Lower lobe of right lung (tissue), 2 donors: ENCODE measurements at regions not wholly inside any gene's neighbourhood (a gene's known extent, or its start where the extent isn't known, plus 50 kb on each side); places are given as distances from the start of the nearest gene placed in this dataset.
"Not testable (repeated sequence)": the region's sequence is repeated elsewhere in the genome, so short reads cannot be mapped to it uniquely, and the experiment has no call there.

Experiments used
- ATAC-seq, 2 donors: fragments of 200-7000 bp; cut with Tn5 transposase; one replicate each; pipeline ENCODE4 v1.9.1; 2020 to 2022; ENCODE audit warnings: mild to moderate bottlenecking in 2 of 2, moderate library complexity in 2 of 2
- DNase-seq: peaks from one replicate; pipeline ENCODE4 v3.0.0-alpha.2; 2020
- H3K27ac ChIP-seq: fragments of 200-600 bp; one replicate; pipeline ENCODE4 v1.8.0; 2022
- H3K27me3 ChIP-seq: fragments of 200-600 bp; one replicate; pipeline ENCODE4 v1.8.0; 2022; ENCODE audit warnings: low read depth
- H3K36me3 ChIP-seq: fragments of 200-600 bp; one replicate; pipeline ENCODE4 v1.8.0; 2022; ENCODE audit warnings: mild to moderate bottlenecking
- H3K4me1 ChIP-seq: fragments of 200-600 bp; one replicate; pipeline ENCODE4 v1.8.0; 2022
- H3K4me3 ChIP-seq: fragments of 200-600 bp; one replicate; pipeline ENCODE4 v1.8.0; 2022; ENCODE audit warnings: mild to moderate bottlenecking
- H3K9me3 ChIP-seq: fragments of 200-600 bp; one replicate; pipeline ENCODE4 v1.8.0; 2022
- CTCF ChIP-seq: fragments of 200-600 bp; IDR thresholded peaks from one replicate; pipeline ENCODE4 v1.8.0; 2022; ENCODE audit warnings: antibody characterized with exemption, mild to moderate bottlenecking
- intact Hi-C: fragments of 100-400 bp; cut with DNase I; formaldehyde crosslinking; loops from one replicate; pipeline ENCODE4 v1.11.0; 2022
- donor health status: DM: no; HTN: yes; CAD: no; lungs with severe emphysema.

GRCh38 chr12:22808860-22809259 is 183.9 kb downstream of the ETNK1 start:
- DNase-seq (no peak), ATAC-seq (no peak)
- no peaks in the 10 kb centered on the region for H3K4me1 ChIP-seq
- intact Hi-C loops: no loop called here
- no peak for TF ChIP-seq CTCF
- no peaks in the 10 kb centered on the region for H3K9me3 ChIP-seq
- no peak overlapping the region for H3K4me3 ChIP-seq
- H3K36me3 ChIP-seq: no peaks in the 10 kb centered on the region
- H3K27ac ChIP-seq: no peak overlapping the region
- H3K27me3 ChIP-seq: no peaks in the 10 kb centered on the region

GRCh38 chr12:22810036-22810435 is 185.1 kb downstream of the ETNK1 start:
- intact Hi-C loops: no loop called here
- TF ChIP-seq CTCF: no peak
- no peak for ATAC-seq
- H3K9me3 ChIP-seq: no peaks in the 10 kb centered on the region
- H3K4me3 ChIP-seq: no peak overlapping the region
- no peaks in the 10 kb centered on the region for H3K27me3 ChIP-seq
- no peaks in the 10 kb centered on the region for H3K4me1 ChIP-seq
- no peak overlapping the region for H3K27ac ChIP-seq
- no peaks in the 10 kb centered on the region for H3K36me3 ChIP-seq
- no peak for DNase-seq

GRCh38 chr12:22812531-22812930 is 187.6 kb downstream of the ETNK1 start:
- H3K4me3 ChIP-seq: no peak overlapping the region
- no peaks in the 10 kb centered on the region for H3K27me3 ChIP-seq
- TF ChIP-seq CTCF: no peak
- H3K9me3 ChIP-seq: no peaks in the 10 kb centered on the region
- ATAC-seq: no peak
- no peak for DNase-seq
- H3K4me1 ChIP-seq: no peaks in the 10 kb centered on the region
- no peaks in the 10 kb centered on the region for H3K36me3 ChIP-seq
- no peak overlapping the region for H3K27ac ChIP-seq
- intact Hi-C loops: no loop called here

GRCh38 chr12:22821985-22822384 is 197.0 kb downstream of the ETNK1 start:
- no peaks in the 10 kb centered on the region for H3K27me3 ChIP-seq
- no peaks in the 10 kb centered on the region for H3K4me1 ChIP-seq
- H3K9me3 ChIP-seq: peaks cover 7% of the 10 kb centered on the region
- no peak overlapping the region for H3K4me3 ChIP-seq
- intact Hi-C loops: no loop called here
- H3K36me3 ChIP-seq: no peaks in the 10 kb centered on the region
- no peak overlapping the region for H3K27ac ChIP-seq
- no peak for TF ChIP-seq CTCF
- DNase-seq: no peak
- no peak for ATAC-seq

- H3K9me3 ChIP-seq: peaks cover 7% of the 10 kb centered on the region
- H3K27ac ChIP-seq: no peak overlapping the region
- intact Hi-C loops: no loop called here
- H3K4me1 ChIP-seq: no peaks in the 10 kb centered on the region
- DNase-seq (no peak), ATAC-seq (peak in 1 of 2 donors; percentile 27)
- no peaks in the 10 kb centered on the region for H3K27me3 ChIP-seq
- no peak for TF ChIP-seq CTCF
- H3K36me3 ChIP-seq: no peaks in the 10 kb centered on the region
- no peak overlapping the region for H3K4me3 ChIP-seq
Measured at GRCh38 chr12:22826026-22826425, 201.1 kb downstream of the ETNK1 start.

- H3K27ac ChIP-seq, intact Hi-C loops, H3K4me3 ChIP-seq, H3K36me3 ChIP-seq, H3K4me1 ChIP-seq, H3K27me3 ChIP-seq, H3K9me3 ChIP-seq, DNase-seq, ATAC-seq: not testable (repeated sequence)
Measured at GRCh38 chr12:22826446-22826981, 201.5 kb downstream of the ETNK1 start.
